ENCODE measurements at regions not wholly inside any gene's neighbourhood (a gene's known extent, or its start where the extent isn't known, plus 50 kb on each side); places are given as distances from the start of the nearest gene placed in this dataset.
"Not testable (repeated sequence)": the region's sequence is repeated elsewhere in the genome, so short reads cannot be mapped to it uniquely, and the experiment has no call there.

DNA sequence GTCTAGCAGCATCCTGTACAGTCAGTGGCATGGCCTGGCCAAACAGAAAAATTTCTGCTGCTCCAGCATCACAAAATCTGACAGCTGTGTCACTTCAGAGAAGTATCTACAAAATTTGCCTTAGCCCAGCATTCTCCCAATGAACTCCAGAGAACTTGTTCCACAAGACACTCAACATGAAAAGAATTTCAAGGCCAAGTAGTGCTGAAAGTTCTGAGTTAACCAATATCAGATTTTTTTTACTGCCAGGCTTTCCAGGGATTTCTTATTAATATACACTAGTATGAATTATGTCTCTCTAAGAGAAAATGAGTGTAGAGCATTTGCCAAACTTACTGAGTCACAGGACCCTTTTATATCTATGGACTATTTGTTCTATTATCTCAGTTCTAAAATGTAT lies 68.8 kb downstream of the OR5AK2 start:
- Mint-ChIP-seq H3K27ac (no peak overlapping the region), H3K9me3 (peaks cover 2% of the 10 kb centered on the region), H3K27me3 (no peaks in the 10 kb centered on the region), H3K4me3 (no peak overlapping the region), H3K36me3 (ENCODE audit: low read depth) (no peaks in the 10 kb centered on the region), H3K4me1 (ENCODE audit: low read depth) (no peaks in the 10 kb centered on the region)
- no peak for DNase-seq
- CTCF ChIA-PET = no interaction called here
- intact Hi-C loops (cut with micrococcal nuclease) = no loop called here
- POLR2A ChIA-PET = no interaction called here
- TF ChIP-seq, protein P1, sequence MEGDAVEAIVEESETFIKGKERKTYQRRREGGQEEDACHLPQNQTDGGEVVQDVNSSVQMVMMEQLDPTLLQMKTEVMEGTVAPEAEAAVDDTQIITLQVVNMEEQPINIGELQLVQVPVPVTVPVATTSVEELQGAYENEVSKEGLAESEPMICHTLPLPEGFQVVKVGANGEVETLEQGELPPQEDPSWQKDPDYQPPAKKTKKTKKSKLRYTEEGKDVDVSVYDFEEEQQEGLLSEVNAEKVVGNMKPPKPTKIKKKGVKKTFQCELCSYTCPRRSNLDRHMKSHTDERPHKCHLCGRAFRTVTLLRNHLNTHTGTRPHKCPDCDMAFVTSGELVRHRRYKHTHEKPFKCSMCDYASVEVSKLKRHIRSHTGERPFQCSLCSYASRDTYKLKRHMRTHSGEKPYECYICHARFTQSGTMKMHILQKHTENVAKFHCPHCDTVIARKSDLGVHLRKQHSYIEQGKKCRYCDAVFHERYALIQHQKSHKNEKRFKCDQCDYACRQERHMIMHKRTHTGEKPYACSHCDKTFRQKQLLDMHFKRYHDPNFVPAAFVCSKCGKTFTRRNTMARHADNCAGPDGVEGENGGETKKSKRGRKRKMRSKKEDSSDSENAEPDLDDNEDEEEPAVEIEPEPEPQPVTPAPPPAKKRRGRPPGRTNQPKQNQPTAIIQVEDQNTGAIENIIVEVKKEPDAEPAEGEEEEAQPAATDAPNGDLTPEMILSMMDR (IDR thresholded peaks at IDR 0.05) = no peak
- ATAC-seq = no peak

DNA sequence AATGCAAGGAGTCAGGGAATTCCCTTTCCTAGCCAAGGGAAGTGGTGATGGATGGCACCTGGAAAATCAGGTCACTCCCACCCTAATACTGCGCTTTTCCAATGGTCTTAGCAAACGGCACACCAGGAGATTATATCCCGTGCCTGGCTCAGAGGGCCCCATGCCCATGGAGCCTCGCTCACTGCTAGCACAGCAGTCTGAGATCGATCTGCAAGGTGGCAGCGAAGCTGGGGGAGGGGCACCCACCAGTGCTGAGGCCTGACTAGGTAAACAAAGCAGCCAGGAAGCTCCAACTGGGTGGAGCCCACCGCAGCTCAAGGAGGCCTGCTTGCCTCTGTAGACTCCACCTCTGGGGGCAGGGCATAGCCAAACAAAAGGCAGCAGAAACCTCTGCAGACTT lies 74.2 kb downstream of the OR5AK2 start:
- CTCF ChIA-PET; intact Hi-C loops (cut with micrococcal nuclease); DNase-seq; H3K4me1 Mint-ChIP-seq (ENCODE audit: low read depth); H3K27me3 Mint-ChIP-seq; H3K27ac Mint-ChIP-seq; POLR2A ChIA-PET; H3K9me3 Mint-ChIP-seq; H3K36me3 Mint-ChIP-seq (ENCODE audit: low read depth); ATAC-seq; H3K4me3 Mint-ChIP-seq: not testable (repeated sequence)

DNA sequence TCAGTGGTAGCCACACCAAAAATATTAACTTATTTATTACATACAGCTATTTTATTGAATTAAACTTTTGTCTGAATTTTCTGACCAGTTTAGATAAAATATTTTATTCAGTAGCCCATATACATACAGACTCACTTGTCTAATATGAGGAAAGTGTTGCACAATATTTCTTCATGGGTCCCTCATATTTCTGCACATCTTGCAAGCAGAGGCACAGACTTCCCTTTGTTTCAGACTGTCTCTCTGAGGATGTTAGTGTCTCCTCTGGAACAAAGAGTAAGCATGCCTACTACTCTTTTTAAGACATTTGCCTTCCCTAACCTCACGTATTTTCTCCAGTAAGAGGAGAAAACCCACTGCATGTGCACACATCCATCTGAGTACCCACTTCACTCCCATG lies 81.2 kb downstream of the OR5AK2 start:
- DNase-seq = no peak
- peaks cover 2% of the 10 kb centered on the region for H3K27me3 Mint-ChIP-seq
- POLR2A ChIA-PET = no interaction called here
- H3K36me3 Mint-ChIP-seq (ENCODE audit: low read depth) = no peaks in the 10 kb centered on the region
- TF ChIP-seq, protein P1 (IDR thresholded peaks at IDR 0.05) = no peak
- H3K9me3 Mint-ChIP-seq = no peaks in the 10 kb centered on the region
- CTCF ChIA-PET = no interaction called here
- H3K4me3 Mint-ChIP-seq = no peak overlapping the region
- no peak for ATAC-seq
- no peak overlapping the region for H3K27ac Mint-ChIP-seq
- no peaks in the 10 kb centered on the region for H3K4me1 Mint-ChIP-seq (ENCODE audit: low read depth)
- intact Hi-C loops (cut with micrococcal nuclease) = no loop called here

DNA sequence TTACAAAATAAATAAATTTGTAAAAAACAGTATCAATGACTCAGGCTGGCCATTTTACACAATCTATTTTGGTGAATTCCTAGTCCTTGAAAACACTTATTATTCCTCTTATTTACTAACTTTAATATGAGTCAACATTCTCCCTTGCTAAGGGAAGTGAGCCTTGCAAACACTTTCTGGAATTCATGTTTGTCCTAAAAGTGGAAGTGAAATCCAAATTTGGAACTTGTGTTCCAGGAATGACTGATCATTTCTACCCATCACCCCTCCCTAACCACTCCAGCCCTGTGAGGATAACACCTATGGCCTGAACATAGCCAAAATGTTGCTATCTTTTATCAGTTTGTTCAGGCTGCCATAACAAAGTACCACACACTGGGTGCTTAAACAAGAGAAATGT lies 83.1 kb downstream of the OR5AK2 start:
- intact Hi-C loops (cut with micrococcal nuclease) = no loop called here
- Mint-ChIP-seq H3K4me1 (ENCODE audit: low read depth) (no peaks in the 10 kb centered on the region), H3K4me3 (no peak overlapping the region), H3K27ac (no peak overlapping the region), H3K27me3 (peaks cover 2% of the 10 kb centered on the region), H3K36me3 (ENCODE audit: low read depth) (no peaks in the 10 kb centered on the region), H3K9me3 (no peaks in the 10 kb centered on the region)
- DNase-seq (no peak), ATAC-seq (no peak)
- TF ChIP-seq, protein P1 (IDR thresholded peaks at IDR 0.05) = no peak
- CTCF ChIA-PET = no interaction called here
- POLR2A ChIA-PET = no interaction called here

DNA sequence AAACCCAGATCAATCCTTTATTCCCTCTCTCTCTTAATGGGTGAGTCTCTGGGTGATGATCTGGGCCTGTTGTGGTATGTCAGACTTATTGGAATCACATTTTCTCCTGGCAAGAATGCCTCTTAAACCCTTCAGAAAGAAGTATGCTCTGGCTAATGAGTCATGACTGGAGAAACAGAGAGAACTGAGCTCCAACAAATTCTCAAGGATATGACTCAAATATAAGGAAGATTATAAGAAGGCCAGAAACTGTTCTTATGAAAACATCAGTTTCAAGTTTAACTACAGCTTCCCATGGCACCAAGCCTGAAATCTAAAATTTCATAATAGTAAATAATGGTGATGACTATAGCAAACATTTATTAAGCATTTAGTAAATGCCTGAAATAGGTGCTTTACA lies 83.9 kb downstream of the OR5AK2 start:
- CTCF ChIA-PET = no interaction called here
- H3K9me3 Mint-ChIP-seq = no peaks in the 10 kb centered on the region
- ATAC-seq = no peak
- H3K36me3 Mint-ChIP-seq (ENCODE audit: low read depth) = no peaks in the 10 kb centered on the region
- no peak for DNase-seq
- intact Hi-C loops (cut with micrococcal nuclease) = no loop called here
- no peak overlapping the region for H3K4me3 Mint-ChIP-seq
- POLR2A ChIA-PET = no interaction called here
- TF ChIP-seq, protein P1 (IDR thresholded peaks at IDR 0.05) = no peak
- H3K4me1 Mint-ChIP-seq (ENCODE audit: low read depth) = no peaks in the 10 kb centered on the region
- peaks cover 2% of the 10 kb centered on the region for H3K27me3 Mint-ChIP-seq
- H3K27ac Mint-ChIP-seq = no peak overlapping the region

DNA sequence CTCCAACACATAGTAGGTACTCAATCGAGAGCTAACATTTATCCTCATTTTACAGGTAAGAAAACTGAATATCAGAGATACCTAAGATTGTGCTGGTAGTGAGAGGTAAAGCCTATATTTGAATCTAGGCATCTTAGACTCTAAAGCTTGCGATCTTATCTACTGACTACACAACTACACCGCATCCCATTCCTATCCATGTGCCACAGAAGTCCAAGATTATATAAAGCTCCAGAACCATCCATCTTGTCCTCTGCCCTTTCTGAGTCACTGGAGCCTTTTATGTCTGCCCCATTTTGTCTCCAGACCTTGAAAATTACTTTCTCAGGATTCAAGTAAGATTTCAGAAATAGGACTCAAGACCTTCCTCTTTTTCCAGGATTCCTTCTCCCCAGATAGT lies 84.4 kb downstream of the OR5AK2 start:
- Mint-ChIP-seq H3K36me3 (ENCODE audit: low read depth) (no peaks in the 10 kb centered on the region), H3K4me3 (no peak overlapping the region), H3K27ac (no peak overlapping the region), H3K27me3 (peaks cover 2% of the 10 kb centered on the region), H3K4me1 (ENCODE audit: low read depth) (no peaks in the 10 kb centered on the region), H3K9me3 (no peaks in the 10 kb centered on the region)
- ATAC-seq (no peak), DNase-seq (no peak)
- ChIA-PET CTCF (no interaction called here), POLR2A (no interaction called here)
- intact Hi-C loops (cut with micrococcal nuclease) = no loop called here
- TF ChIP-seq, protein P1 (IDR thresholded peaks at IDR 0.05) = no peak
